LNCAP (cell line): ENCODE measurements at regions not wholly inside any gene's neighbourhood (a gene's known extent, or its start where the extent isn't known, plus 50 kb on each side); places are given as distances from the start of the nearest gene placed in this dataset.

ENCODE experiments used
- CTCF ChIP-seq: fragments of 450-650 bp; IDR thresholded peaks from 2 replicates; pipeline ENCODE4 v1.5.1; 2017; ENCODE audit warnings: mild to moderate bottlenecking

GRCh38 chr6:144394210-144394609 is 109.1 kb downstream of the UTRN start:
- no peak for TF ChIP-seq CTCF

GRCh38 chr6:144395014-144395413 is 109.9 kb downstream of the UTRN start:
- no peak for TF ChIP-seq CTCF

GRCh38 chr6:144395826-144396225 is 110.7 kb downstream of the UTRN start:
- TF ChIP-seq CTCF: no peak

GRCh38 chr6:144397141-144397540 is 112.0 kb downstream of the UTRN start:
- TF ChIP-seq CTCF: no peak

- no peak for TF ChIP-seq CTCF
Observed at GRCh38 chr6:144400321-144400720, 115.2 kb downstream of the UTRN start.

- TF ChIP-seq CTCF: no peak
Observed at GRCh38 chr6:144401736-144402733, 116.9 kb downstream of the UTRN start.

- TF ChIP-seq CTCF: no peak
Observed at GRCh38 chr6:144402750-144403149, 117.6 kb downstream of the UTRN start.
